ENCODE measurements at regions not wholly inside any gene's neighbourhood (a gene's known extent, or its start where the extent isn't known, plus 50 kb on each side); places are given as distances from the start of the nearest gene placed in this dataset.

DNA sequence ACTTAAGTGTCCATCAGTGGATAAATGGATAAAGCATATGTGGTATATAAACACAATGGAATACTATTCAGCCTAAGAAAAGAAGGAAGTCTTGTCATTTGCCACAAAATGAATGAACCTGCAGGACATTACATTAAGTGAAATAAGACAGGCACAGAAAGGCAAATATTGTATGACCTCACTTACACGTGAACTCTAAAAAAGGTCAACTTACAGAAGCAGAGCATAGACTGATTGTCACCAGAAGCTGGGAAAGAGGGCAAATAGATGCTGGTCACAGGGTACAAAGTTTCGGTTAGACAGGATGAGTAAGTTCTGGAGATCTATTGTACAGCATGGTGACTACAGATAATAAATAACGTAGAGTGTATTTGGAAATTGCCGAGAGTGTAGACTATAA, 247.7 kb downstream of the RAB28 start:
- TF ChIP-seq, protein P1, sequence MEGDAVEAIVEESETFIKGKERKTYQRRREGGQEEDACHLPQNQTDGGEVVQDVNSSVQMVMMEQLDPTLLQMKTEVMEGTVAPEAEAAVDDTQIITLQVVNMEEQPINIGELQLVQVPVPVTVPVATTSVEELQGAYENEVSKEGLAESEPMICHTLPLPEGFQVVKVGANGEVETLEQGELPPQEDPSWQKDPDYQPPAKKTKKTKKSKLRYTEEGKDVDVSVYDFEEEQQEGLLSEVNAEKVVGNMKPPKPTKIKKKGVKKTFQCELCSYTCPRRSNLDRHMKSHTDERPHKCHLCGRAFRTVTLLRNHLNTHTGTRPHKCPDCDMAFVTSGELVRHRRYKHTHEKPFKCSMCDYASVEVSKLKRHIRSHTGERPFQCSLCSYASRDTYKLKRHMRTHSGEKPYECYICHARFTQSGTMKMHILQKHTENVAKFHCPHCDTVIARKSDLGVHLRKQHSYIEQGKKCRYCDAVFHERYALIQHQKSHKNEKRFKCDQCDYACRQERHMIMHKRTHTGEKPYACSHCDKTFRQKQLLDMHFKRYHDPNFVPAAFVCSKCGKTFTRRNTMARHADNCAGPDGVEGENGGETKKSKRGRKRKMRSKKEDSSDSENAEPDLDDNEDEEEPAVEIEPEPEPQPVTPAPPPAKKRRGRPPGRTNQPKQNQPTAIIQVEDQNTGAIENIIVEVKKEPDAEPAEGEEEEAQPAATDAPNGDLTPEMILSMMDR (conservative IDR thresholded peaks at IDR 0.05; ENCODE audit: low read depth, low read length), result no peak
- TF ChIP-seq EZH2 (IDR thresholded peaks at IDR 0.05; ENCODE audit: low read length, unreplicated experiment) (no peak), EZH2phosphoT487 (IDR thresholded peaks at IDR 0.05; ENCODE audit: borderline replicate concordance, low read length) (no peak)

All from PC-3 (cell line).